ENCODE measurements at regions not wholly inside any gene's neighbourhood (a gene's known extent, or its start where the extent isn't known, plus 50 kb on each side); places are given as distances from the start of the nearest gene placed in this dataset.

DNA sequence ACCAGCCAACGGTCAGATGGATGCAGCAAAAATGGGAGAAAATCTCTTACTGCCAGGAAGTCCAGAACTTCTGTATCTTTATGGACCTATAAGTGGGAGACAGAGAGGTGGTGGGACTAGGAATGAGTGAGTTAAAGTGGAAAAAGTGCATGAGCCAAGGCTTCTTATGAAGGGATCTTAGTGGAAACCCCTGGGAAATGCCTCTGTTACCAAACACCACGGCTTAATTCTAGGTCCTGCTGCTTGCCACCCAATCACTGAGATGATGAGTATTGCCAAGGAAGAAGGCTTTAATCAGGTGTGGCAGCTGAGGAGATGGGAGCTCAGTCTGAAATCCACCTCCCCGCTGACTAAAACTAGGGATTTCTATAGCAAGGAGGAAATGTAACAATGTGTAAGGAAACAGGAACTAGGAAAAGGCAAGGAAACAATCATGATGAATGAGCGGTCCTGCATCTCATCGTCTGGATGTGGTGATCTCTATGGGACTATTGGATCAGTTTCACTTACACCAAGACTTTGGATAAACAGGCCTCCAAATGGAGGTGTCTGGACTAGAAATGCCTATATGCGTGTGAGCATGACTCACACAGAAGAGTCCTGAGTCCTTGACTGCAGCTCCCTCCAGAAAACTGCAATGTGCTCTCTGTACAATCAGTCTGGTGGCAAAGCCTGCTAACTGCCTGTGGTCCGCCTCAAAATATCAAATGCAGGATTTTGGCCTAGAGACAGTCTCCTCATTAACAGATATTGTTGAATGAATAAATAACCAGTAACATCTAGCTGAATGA is 98.2 kb upstream of the PRR16 start:
- H2AFZ ChIP-seq (ENCODE audit: low read length): peak overlapping the region; percentile 52
- H3K9me3 ChIP-seq (ENCODE audit: low read depth, low read length): no peaks in the 10 kb centered on the region
- H3K27me3 ChIP-seq (ENCODE audit: insufficient read depth, low read length): no peaks in the 10 kb centered on the region
- no peaks in the 10 kb centered on the region for H3K79me2 ChIP-seq (ENCODE audit: insufficient read depth, low read length)
- no peak overlapping the region for H3K27ac ChIP-seq (ENCODE audit: low read depth, low read length)
- no peaks in the 10 kb centered on the region for H4K20me1 ChIP-seq (ENCODE audit: insufficient read depth, low read length)
- H3K36me3 ChIP-seq (ENCODE audit: insufficient read depth, low read length): no peaks in the 10 kb centered on the region
- no peak for DNase-seq (ENCODE audit: insufficient read length, low spot score, missing footprints)
- H3K4me3 ChIP-seq (ENCODE audit: insufficient read depth, low read length): no peak overlapping the region
- no peak overlapping the region for H3K4me2 ChIP-seq (ENCODE audit: insufficient read depth, low read length)
- no peaks in the 10 kb centered on the region for H3K4me1 ChIP-seq (ENCODE audit: insufficient read depth, low read length)
- TF ChIP-seq, protein P1, sequence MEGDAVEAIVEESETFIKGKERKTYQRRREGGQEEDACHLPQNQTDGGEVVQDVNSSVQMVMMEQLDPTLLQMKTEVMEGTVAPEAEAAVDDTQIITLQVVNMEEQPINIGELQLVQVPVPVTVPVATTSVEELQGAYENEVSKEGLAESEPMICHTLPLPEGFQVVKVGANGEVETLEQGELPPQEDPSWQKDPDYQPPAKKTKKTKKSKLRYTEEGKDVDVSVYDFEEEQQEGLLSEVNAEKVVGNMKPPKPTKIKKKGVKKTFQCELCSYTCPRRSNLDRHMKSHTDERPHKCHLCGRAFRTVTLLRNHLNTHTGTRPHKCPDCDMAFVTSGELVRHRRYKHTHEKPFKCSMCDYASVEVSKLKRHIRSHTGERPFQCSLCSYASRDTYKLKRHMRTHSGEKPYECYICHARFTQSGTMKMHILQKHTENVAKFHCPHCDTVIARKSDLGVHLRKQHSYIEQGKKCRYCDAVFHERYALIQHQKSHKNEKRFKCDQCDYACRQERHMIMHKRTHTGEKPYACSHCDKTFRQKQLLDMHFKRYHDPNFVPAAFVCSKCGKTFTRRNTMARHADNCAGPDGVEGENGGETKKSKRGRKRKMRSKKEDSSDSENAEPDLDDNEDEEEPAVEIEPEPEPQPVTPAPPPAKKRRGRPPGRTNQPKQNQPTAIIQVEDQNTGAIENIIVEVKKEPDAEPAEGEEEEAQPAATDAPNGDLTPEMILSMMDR (IDR thresholded peaks at IDR 0.05; ENCODE audit: extremely low read depth, low read depth, low read length): no peak

DNA sequence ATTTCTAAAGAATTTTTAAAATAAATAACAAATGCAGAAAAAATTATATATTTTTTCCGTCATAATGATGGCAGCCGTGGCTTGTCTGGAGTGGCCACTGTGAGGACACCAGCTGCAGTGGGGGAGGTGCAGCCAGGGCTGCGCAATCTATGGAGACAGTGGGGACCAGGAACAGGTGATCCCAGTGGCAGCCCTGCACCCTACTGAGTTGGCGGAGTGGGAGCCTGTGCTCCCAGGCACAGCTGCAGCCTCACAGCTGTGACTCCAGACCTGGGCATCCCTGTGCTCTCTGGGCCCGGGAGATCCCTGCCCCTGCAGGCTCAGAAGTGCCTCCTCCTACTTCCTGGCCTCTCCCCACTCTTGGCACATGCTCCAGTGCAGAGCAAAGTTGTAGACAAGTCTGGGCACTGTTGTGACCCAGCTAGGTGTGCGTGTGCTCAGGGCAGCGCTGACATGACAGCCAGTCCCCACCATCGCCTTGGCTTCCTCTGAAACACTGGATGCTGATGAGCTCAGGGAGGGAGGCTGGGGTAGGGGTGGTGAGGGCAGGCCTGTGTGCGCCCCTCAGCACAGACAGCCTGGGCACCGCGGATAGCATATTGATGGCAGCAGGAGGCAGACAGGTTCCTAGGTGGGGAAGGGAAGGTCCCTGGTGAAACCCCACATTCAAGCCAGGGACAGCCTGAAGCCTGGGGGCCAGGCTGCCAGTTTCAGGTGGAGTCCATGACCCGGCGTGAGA is 96.0 kb upstream of the PRR16 start:
- Histone ChIP-seq H3K27ac (ENCODE audit: low read depth, low read length) (no peak overlapping the region), H3K36me3 (ENCODE audit: insufficient read depth, low read length) (no peaks in the 10 kb centered on the region), H3K9me3 (ENCODE audit: low read depth, low read length) (no peaks in the 10 kb centered on the region), H2AFZ (ENCODE audit: low read length) (no peak overlapping the region), H3K79me2 (ENCODE audit: insufficient read depth, low read length) (no peaks in the 10 kb centered on the region), H4K20me1 (ENCODE audit: insufficient read depth, low read length) (no peaks in the 10 kb centered on the region), H3K4me2 (ENCODE audit: insufficient read depth, low read length) (no peak overlapping the region), H3K4me1 (ENCODE audit: insufficient read depth, low read length) (no peaks in the 10 kb centered on the region), H3K4me3 (ENCODE audit: insufficient read depth, low read length) (no peak overlapping the region), H3K27me3 (ENCODE audit: insufficient read depth, low read length) (no peaks in the 10 kb centered on the region)
- TF ChIP-seq, protein P1 (IDR thresholded peaks at IDR 0.05; ENCODE audit: extremely low read depth, low read depth, low read length): no peak
- DNase-seq (ENCODE audit: insufficient read length, low spot score, missing footprints): no peak

- no peak overlapping the region for H2AFZ ChIP-seq (ENCODE audit: low read length)
- TF ChIP-seq, protein P1 (IDR thresholded peaks at IDR 0.05; ENCODE audit: extremely low read depth, low read depth, low read length): no peak
- no peak overlapping the region for H3K4me2 ChIP-seq (ENCODE audit: insufficient read depth, low read length)
- no peaks in the 10 kb centered on the region for H3K36me3 ChIP-seq (ENCODE audit: insufficient read depth, low read length)
- no peaks in the 10 kb centered on the region for H4K20me1 ChIP-seq (ENCODE audit: insufficient read depth, low read length)
- H3K27ac ChIP-seq (ENCODE audit: low read depth, low read length): no peak overlapping the region
- no peak for DNase-seq (ENCODE audit: insufficient read length, low spot score, missing footprints)
- H3K79me2 ChIP-seq (ENCODE audit: insufficient read depth, low read length): no peaks in the 10 kb centered on the region
- no peaks in the 10 kb centered on the region for H3K4me1 ChIP-seq (ENCODE audit: insufficient read depth, low read length)
- no peaks in the 10 kb centered on the region for H3K27me3 ChIP-seq (ENCODE audit: insufficient read depth, low read length)
- H3K9me3 ChIP-seq (ENCODE audit: low read depth, low read length): no peaks in the 10 kb centered on the region
- no peak overlapping the region for H3K4me3 ChIP-seq (ENCODE audit: insufficient read depth, low read length)
Observed at GRCh38 chr5:120368923-120369715, 95.0 kb upstream of the PRR16 start.
